GM18907 (cell line): ENCODE measurements at regions not wholly inside any gene's neighbourhood (a gene's known extent, or its start where the extent isn't known, plus 50 kb on each side); places are given as distances from the start of the nearest gene placed in this dataset.
"Not testable (repeated sequence)": the region's sequence is repeated elsewhere in the genome, so short reads cannot be mapped to it uniquely, and the experiment has no call there.

ENCODE experiments used
- ATAC-seq: cut with Tn5 transposase; IDR thresholded peaks from one replicate; pipeline ENCODE4 v1.9.1; 2021; ENCODE audit warnings: mild to moderate bottlenecking, moderate library complexity; ENCODE audit not compliant: unreplicated experiment

GRCh38 chr3:109648027-109648426 lies 310.7 kb upstream of the DPPA4 start:
- no peak for ATAC-seq

GRCh38 chr3:109656225-109656624 lies 318.9 kb upstream of the DPPA4 start:
- ATAC-seq: no peak

- ATAC-seq: no peak
These were observed 341.3 kb upstream of the DPPA4 start for GRCh38 chr3:109678600-109678999.

GRCh38 chr3:109679664-109680063 lies 342.3 kb upstream of the DPPA4 start:
- ATAC-seq: no peak

- ATAC-seq: no peak
These were observed 346.4 kb upstream of the DPPA4 start for GRCh38 chr3:109683746-109684145.

GRCh38 chr3:109685084-109686079 lies 348.0 kb upstream of the DPPA4 start:
- ATAC-seq: no peak

- ATAC-seq: no peak
These were observed 350.3 kb upstream of the DPPA4 start for GRCh38 chr3:109687626-109688025.

GRCh38 chr3:109696932-109697331 lies 359.6 kb upstream of the DPPA4 start:
- no peak for ATAC-seq

- peak; percentile 93 for ATAC-seq
These were observed 364.9 kb upstream of the DPPA4 start for GRCh38 chr3:109702252-109702651.

GRCh38 chr3:109702976-109703375 lies 365.6 kb upstream of the DPPA4 start:
- no peak for ATAC-seq

- ATAC-seq: not testable (repeated sequence)
These were observed 367.8 kb upstream of the DPPA4 start for GRCh38 chr3:109705133-109705532.

GRCh38 chr3:109707617-109708016 lies 370.3 kb upstream of the DPPA4 start:
- ATAC-seq: no peak

- ATAC-seq: no peak
These were observed 375.9 kb upstream of the DPPA4 start for GRCh38 chr3:109713288-109713687.

GRCh38 chr3:109715707-109716106 lies 378.4 kb upstream of the DPPA4 start:
- no peak for ATAC-seq

GRCh38 chr3:109718850-109719249 lies 381.5 kb upstream of the DPPA4 start:
- no peak for ATAC-seq

- ATAC-seq: no peak
These were observed 391.6 kb upstream of the DPPA4 start for GRCh38 chr3:109728861-109729494.

GRCh38 chr3:109731639-109732473 lies 394.5 kb upstream of the DPPA4 start:
- peak; percentile 93 for ATAC-seq

GRCh38 chr3:109743981-109744380 lies 406.6 kb upstream of the DPPA4 start:
- ATAC-seq: no peak

GRCh38 chr3:109772520-109772919 lies 435.2 kb upstream of the DPPA4 start:
- ATAC-seq: no peak

GRCh38 chr3:109774108-109774507 lies 436.8 kb upstream of the DPPA4 start:
- no peak for ATAC-seq

GRCh38 chr3:109784285-109784684 lies 446.9 kb upstream of the DPPA4 start:
- ATAC-seq: no peak
